ENCODE measurements at regions not wholly inside any gene's neighbourhood (a gene's known extent, or its start where the extent isn't known, plus 50 kb on each side); places are given as distances from the start of the nearest gene placed in this dataset.

DNA sequence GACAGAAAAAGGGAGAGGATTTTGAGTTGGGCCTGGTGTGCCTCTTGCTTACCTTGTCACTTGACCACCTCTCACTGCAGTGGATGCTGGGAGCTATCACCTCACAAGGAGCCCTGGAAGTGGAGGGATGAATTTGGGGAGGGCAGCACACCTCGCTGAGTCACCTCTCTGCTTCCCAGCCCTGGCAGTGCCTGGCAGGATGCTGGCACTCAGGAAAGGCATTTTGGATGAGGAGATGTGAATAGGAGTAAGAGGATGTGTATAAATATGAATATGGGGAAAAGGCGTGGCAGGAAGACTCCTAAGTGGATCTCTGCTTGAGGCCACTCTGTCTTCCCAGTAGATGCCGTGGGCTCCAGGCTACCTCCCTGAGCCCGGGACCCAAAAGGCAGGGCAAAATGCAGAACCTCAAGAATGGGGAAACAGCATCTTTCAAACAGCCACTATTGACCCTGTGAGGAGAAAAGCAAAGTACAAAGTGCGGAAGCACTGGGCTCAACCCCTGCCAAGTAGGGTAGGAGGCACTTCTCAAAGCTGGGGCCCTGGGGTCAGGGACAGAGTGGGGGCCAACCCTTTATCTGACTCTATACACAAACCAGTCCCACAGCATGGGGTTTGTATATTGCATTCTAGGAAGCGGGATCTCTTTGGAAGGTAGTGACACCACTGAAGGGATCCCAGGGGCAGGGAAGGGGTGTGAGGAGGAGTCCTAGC lies 164.5 kb upstream of the GLI2 start:
- no peak for ATAC-seq
- TF ChIP-seq, protein P1, sequence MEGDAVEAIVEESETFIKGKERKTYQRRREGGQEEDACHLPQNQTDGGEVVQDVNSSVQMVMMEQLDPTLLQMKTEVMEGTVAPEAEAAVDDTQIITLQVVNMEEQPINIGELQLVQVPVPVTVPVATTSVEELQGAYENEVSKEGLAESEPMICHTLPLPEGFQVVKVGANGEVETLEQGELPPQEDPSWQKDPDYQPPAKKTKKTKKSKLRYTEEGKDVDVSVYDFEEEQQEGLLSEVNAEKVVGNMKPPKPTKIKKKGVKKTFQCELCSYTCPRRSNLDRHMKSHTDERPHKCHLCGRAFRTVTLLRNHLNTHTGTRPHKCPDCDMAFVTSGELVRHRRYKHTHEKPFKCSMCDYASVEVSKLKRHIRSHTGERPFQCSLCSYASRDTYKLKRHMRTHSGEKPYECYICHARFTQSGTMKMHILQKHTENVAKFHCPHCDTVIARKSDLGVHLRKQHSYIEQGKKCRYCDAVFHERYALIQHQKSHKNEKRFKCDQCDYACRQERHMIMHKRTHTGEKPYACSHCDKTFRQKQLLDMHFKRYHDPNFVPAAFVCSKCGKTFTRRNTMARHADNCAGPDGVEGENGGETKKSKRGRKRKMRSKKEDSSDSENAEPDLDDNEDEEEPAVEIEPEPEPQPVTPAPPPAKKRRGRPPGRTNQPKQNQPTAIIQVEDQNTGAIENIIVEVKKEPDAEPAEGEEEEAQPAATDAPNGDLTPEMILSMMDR (IDR thresholded peaks at IDR 0.05) = no peak
- no peak for TF ChIP-seq POLR2AphosphoS5 (IDR thresholded peaks at IDR 0.05)
- TF ChIP-seq POLR2A (IDR thresholded peaks at IDR 0.05) = no peak
- TF ChIP-seq EP300 (IDR thresholded peaks at IDR 0.05) = no peak
- Histone ChIP-seq H3K27ac (no peak overlapping the region), H3K36me3 (no peaks in the 10 kb centered on the region), H3K4me3 (no peak overlapping the region), H3K4me1 (peaks cover 0 to 27% (median 6%) of the 10 kb centered on the region in 3 donors), H3K27me3 (no peaks in the 10 kb centered on the region), H3K9me3 (no peaks in the 10 kb centered on the region)
- WGBS, 2 donors (ENCODE audit: low coverage in 1 of 2) = 93 to 95% methylated on average over 3 of the region's 6 CpGs

DNA sequence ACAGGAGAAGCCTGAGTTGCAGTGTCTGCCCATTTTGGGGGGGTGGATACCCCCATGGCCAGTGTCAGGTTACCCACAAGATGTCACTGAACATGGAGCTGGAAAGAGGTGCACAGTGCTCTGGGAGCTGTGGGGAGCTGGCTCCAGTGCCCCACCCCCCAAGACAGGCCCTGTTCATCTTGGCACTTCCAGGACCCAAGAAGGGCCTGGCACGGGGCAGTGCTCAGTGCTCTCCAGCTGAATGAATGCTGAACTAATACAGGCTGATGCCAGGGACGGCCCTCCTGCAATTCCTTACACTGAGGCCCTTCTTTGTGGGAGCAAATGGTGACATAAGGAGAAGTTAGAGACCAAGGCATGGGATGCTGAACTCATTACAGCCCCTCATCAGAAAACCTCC lies 163.4 kb upstream of the GLI2 start:
- H3K4me3 ChIP-seq = no peak overlapping the region
- peaks cover 8% of the 10 kb centered on the region for H3K27me3 ChIP-seq
- TF ChIP-seq POLR2A (IDR thresholded peaks at IDR 0.05) = no peak
- no peak for TF ChIP-seq EP300 (IDR thresholded peaks at IDR 0.05)
- TF ChIP-seq, protein P1 (IDR thresholded peaks at IDR 0.05) = no peak
- TF ChIP-seq POLR2AphosphoS5 (IDR thresholded peaks at IDR 0.05) = no peak
- H3K36me3 ChIP-seq = no peaks in the 10 kb centered on the region
- WGBS, 2 donors (ENCODE audit: low coverage in 1 of 2) = no CpG with 5 or more reads among the region's 2 CpGs
- H3K27ac ChIP-seq = no peak overlapping the region
- no peaks in the 10 kb centered on the region for H3K9me3 ChIP-seq
- no peak for ATAC-seq
- peaks cover 0 to 27% (median 7%) of the 10 kb centered on the region in 3 donors for H3K4me1 ChIP-seq

DNA sequence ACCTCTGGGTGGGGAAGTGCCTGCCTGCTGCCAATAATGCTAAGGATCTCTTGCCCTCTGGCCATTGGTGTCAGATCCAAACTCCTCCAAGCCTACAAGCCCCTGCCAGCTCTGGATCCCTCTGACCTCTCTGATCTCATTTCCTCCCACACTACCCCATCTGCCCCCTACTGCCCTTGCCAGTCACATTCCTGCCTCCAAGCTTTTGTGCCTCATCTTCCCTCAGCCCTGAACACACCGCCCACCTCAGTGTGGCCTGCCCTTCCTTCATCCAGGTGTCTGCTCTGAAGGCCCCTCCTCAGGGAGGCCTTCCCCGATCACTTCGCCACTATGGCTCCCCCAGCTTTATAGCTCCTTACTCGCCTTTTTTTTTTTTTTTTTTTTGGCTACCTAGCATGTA lies 161.0 kb upstream of the GLI2 start:
- WGBS, 2 donors (ENCODE audit: low coverage in 1 of 2) = 92 to 98% methylated on average over 2 to 3 of the region's 4 CpGs
- Histone ChIP-seq H3K27me3 (peaks cover 10% of the 10 kb centered on the region), H3K4me1 (peaks cover 0 to 15% (median 7%) of the 10 kb centered on the region in 3 donors), H3K4me3 (no peak overlapping the region), H3K9me3 (no peaks in the 10 kb centered on the region), H3K36me3 (no peaks in the 10 kb centered on the region), H3K27ac (no peak overlapping the region)
- TF ChIP-seq POLR2A (IDR thresholded peaks at IDR 0.05) (no peak), EP300 (IDR thresholded peaks at IDR 0.05) (no peak), POLR2AphosphoS5 (IDR thresholded peaks at IDR 0.05) (no peak)
- TF ChIP-seq, protein P1 (IDR thresholded peaks at IDR 0.05) = no peak
- no peak for ATAC-seq

DNA sequence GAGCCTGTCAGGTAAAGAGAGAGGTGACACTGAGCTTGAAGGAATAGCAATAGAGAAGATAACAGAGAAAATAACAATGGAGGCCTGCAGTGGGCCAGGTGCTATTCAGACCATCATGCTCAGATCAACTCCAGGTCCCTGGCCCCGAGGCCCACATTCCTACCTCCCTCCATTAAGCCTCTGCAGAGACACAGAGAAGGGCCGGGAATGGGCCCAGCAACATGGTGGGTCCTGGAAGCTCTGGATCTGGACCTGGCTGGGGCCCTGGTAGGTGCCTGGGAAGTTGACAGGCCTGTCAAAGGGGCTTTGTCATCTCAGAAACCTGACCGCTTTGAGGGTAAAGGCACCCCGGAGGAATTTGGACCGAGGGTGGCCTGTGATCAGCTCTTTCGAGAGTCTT lies 159.7 kb upstream of the GLI2 start:
- ATAC-seq = no peak
- TF ChIP-seq EP300 (IDR thresholded peaks at IDR 0.05) (no peak), POLR2AphosphoS5 (IDR thresholded peaks at IDR 0.05) (no peak), POLR2A (IDR thresholded peaks at IDR 0.05) (no peak)
- TF ChIP-seq, protein P1 (IDR thresholded peaks at IDR 0.05) = no peak

More for the DNA sequence above, 159.7 kb upstream of the GLI2 start:
- H3K36me3 ChIP-seq = no peaks in the 10 kb centered on the region
- no peak overlapping the region for H3K4me3 ChIP-seq
- H3K4me1 ChIP-seq = peaks cover 0 to 15% (median 7%) of the 10 kb centered on the region in 3 donors
- peaks cover 10% of the 10 kb centered on the region for H3K27me3 ChIP-seq
- 100% methylated on average over 4 to 6 of the region's 6 CpGs for WGBS, 2 donors (ENCODE audit: low coverage in 1 of 2)
- H3K27ac ChIP-seq = no peak overlapping the region
- H3K9me3 ChIP-seq = no peaks in the 10 kb centered on the region

Measured in gastroesophageal sphincter (tissue), 4 donors.